GM18861 (cell line): ENCODE measurements at regions not wholly inside any gene's neighbourhood (a gene's known extent, or its start where the extent isn't known, plus 50 kb on each side); places are given as distances from the start of the nearest gene placed in this dataset.

Experiments used
- ATAC-seq: cut with Tn5 transposase; IDR thresholded peaks from one replicate; pipeline ENCODE4 v1.9.1; 2021; ENCODE audit not compliant: unreplicated experiment

DNA sequence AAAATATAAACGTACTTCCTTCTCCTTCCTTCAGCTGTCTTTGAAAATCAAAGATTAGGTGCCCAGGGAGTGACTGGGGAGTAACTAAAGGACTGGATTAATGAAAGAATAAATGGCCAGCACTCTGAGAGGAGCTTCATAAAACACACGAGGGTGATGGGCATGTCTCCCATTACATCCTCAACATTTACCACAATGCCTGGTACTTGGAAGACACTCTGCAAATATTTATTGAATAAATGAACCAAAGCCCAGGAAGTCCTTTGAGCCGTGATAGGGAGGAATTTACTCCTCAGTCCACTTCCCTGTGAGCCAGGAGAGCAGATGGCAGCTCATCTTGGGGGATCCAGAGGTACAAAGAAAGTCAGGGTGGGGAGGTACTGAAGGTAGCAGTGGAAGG is 96.3 kb downstream of the RAB11FIP2 start:
- ATAC-seq = no peak
